ENCODE measurements at regions not wholly inside any gene's neighbourhood (a gene's known extent, or its start where the extent isn't known, plus 50 kb on each side); places are given as distances from the start of the nearest gene placed in this dataset.

- H3K27ac Mint-ChIP-seq, result no peak overlapping the region
- H3K4me1 Mint-ChIP-seq (ENCODE audit: low read depth), result no peaks in the 10 kb centered on the region
- no peak overlapping the region for H3K4me3 Mint-ChIP-seq
- H3K36me3 Mint-ChIP-seq (ENCODE audit: low read depth), result no peaks in the 10 kb centered on the region
- H3K9me3 Mint-ChIP-seq, result peaks cover 4% of the 10 kb centered on the region
- peaks cover 26% of the 10 kb centered on the region for H3K27me3 Mint-ChIP-seq
These were observed 287.1 kb upstream of the MGAT5 start for GRCh38 chr2:133966720-133967304.

DNA sequence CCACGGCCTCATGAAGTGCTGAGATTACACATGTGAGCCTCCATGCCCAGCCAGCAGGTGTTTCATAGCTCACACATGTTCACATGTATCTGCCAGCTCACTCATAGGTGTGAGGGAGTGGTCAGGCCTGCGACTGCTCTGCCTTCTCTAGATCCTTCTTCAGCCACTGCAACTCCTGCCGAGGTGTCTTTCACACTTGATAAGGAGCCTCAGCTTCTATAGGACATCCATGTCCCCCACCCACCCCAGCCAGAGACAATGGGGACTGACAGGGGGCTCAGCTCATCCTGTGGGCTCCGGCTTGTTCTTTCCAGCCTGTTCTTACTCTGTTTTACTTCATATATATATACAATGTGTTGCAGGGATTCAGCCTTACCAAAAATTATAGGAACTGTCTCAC is 286.5 kb upstream of the MGAT5 start:
- no peak overlapping the region for H3K4me3 Mint-ChIP-seq
- peaks cover 4% of the 10 kb centered on the region for H3K9me3 Mint-ChIP-seq
- peaks cover 27% of the 10 kb centered on the region for H3K27me3 Mint-ChIP-seq
- H3K36me3 Mint-ChIP-seq (ENCODE audit: low read depth), result no peaks in the 10 kb centered on the region
- no peaks in the 10 kb centered on the region for H3K4me1 Mint-ChIP-seq (ENCODE audit: low read depth)
- no peak overlapping the region for H3K27ac Mint-ChIP-seq

- H3K4me3 Mint-ChIP-seq, result no peak overlapping the region
- H3K36me3 Mint-ChIP-seq (ENCODE audit: low read depth), result no peaks in the 10 kb centered on the region
- H3K27me3 Mint-ChIP-seq, result peaks cover 19% of the 10 kb centered on the region
- H3K27ac Mint-ChIP-seq, result no peak overlapping the region
- H3K4me1 Mint-ChIP-seq (ENCODE audit: low read depth), result no peaks in the 10 kb centered on the region
- no peaks in the 10 kb centered on the region for H3K9me3 Mint-ChIP-seq
These were observed 285.4 kb upstream of the MGAT5 start for GRCh38 chr2:133968446-133968845.

DNA sequence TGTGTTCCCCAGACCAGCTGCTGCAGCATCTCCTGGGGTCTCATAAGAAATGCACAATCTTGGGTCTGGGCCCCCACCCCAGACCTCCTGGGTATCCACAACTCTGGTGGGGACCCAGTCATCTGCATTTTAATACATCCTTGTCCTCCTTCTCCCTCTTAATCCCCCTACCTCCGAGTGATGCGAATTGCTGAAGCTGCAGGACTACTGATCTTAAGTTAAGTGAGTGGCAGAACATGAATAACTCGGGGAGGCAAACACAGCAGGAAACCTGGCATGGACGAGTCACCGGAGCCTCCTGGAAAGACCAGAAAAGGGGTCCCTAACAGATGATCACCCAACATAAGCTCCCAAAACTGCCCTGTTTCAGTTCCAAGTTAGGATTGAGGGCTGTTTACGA is 283.2 kb upstream of the MGAT5 start:
- Mint-ChIP-seq H3K27ac (no peak overlapping the region), H3K36me3 (ENCODE audit: low read depth) (no peaks in the 10 kb centered on the region), H3K4me3 (no peak overlapping the region), H3K4me1 (ENCODE audit: low read depth) (no peaks in the 10 kb centered on the region), H3K27me3 (peaks cover 14% of the 10 kb centered on the region), H3K9me3 (no peaks in the 10 kb centered on the region)

GRCh38 chr2:133972297-133972696 is 281.6 kb upstream of the MGAT5 start:
- H3K4me1 Mint-ChIP-seq (ENCODE audit: low read depth), result no peaks in the 10 kb centered on the region
- H3K36me3 Mint-ChIP-seq (ENCODE audit: low read depth), result no peaks in the 10 kb centered on the region
- no peak overlapping the region for H3K27ac Mint-ChIP-seq
- no peaks in the 10 kb centered on the region for H3K9me3 Mint-ChIP-seq
- H3K4me3 Mint-ChIP-seq, result no peak overlapping the region
- H3K27me3 Mint-ChIP-seq, result peaks cover 14% of the 10 kb centered on the region

- H3K27ac Mint-ChIP-seq, result no peak overlapping the region
- no peak overlapping the region for H3K4me3 Mint-ChIP-seq
These were observed 281.1 kb upstream of the MGAT5 start for GRCh38 chr2:133972786-133973185.

GRCh38 chr2:133974353-133974752 is 279.5 kb upstream of the MGAT5 start:
- Mint-ChIP-seq H3K9me3 (no peaks in the 10 kb centered on the region), H3K27ac (no peak overlapping the region), H3K27me3 (peaks cover 14% of the 10 kb centered on the region), H3K36me3 (ENCODE audit: low read depth) (no peaks in the 10 kb centered on the region), H3K4me3 (no peak overlapping the region), H3K4me1 (ENCODE audit: low read depth) (no peaks in the 10 kb centered on the region)

More at GRCh38 chr2:133972786-133973185, 281.1 kb upstream of the MGAT5 start:
- Mint-ChIP-seq H3K4me1 (ENCODE audit: low read depth) (no peaks in the 10 kb centered on the region), H3K27me3 (peaks cover 14% of the 10 kb centered on the region), H3K36me3 (ENCODE audit: low read depth) (no peaks in the 10 kb centered on the region), H3K9me3 (no peaks in the 10 kb centered on the region)

- no peak overlapping the region for H3K4me3 Mint-ChIP-seq
These were observed 278.7 kb upstream of the MGAT5 start for GRCh38 chr2:133975135-133975534.

GRCh38 chr2:133975676-133976428 is 278.0 kb upstream of the MGAT5 start:
- H3K27me3 Mint-ChIP-seq, result peaks cover 9% of the 10 kb centered on the region
- no peak overlapping the region for H3K27ac Mint-ChIP-seq
- H3K4me3 Mint-ChIP-seq, result no peak overlapping the region
- H3K36me3 Mint-ChIP-seq (ENCODE audit: low read depth), result no peaks in the 10 kb centered on the region
- H3K9me3 Mint-ChIP-seq, result no peaks in the 10 kb centered on the region
- no peaks in the 10 kb centered on the region for H3K4me1 Mint-ChIP-seq (ENCODE audit: low read depth)

More at GRCh38 chr2:133975135-133975534, 278.7 kb upstream of the MGAT5 start:
- H3K4me1 Mint-ChIP-seq (ENCODE audit: low read depth), result no peaks in the 10 kb centered on the region
- H3K27me3 Mint-ChIP-seq, result peaks cover 11% of the 10 kb centered on the region
- no peaks in the 10 kb centered on the region for H3K9me3 Mint-ChIP-seq
- no peak overlapping the region for H3K27ac Mint-ChIP-seq
- H3K36me3 Mint-ChIP-seq (ENCODE audit: low read depth), result no peaks in the 10 kb centered on the region

- Mint-ChIP-seq H3K4me1 (ENCODE audit: low read depth) (no peaks in the 10 kb centered on the region), H3K36me3 (ENCODE audit: low read depth) (no peaks in the 10 kb centered on the region), H3K27me3 (peaks cover 6% of the 10 kb centered on the region), H3K4me3 (no peak overlapping the region), H3K27ac (no peak overlapping the region), H3K9me3 (no peaks in the 10 kb centered on the region)
These were observed 277.2 kb upstream of the MGAT5 start for GRCh38 chr2:133976659-133977058.

- Mint-ChIP-seq H3K27me3 (no peaks in the 10 kb centered on the region), H3K9me3 (no peaks in the 10 kb centered on the region), H3K4me3 (no peak overlapping the region), H3K4me1 (ENCODE audit: low read depth) (no peaks in the 10 kb centered on the region), H3K27ac (no peak overlapping the region), H3K36me3 (ENCODE audit: low read depth) (no peaks in the 10 kb centered on the region)
These were observed 276.5 kb upstream of the MGAT5 start for GRCh38 chr2:133977405-133977804.

GRCh38 chr2:133982256-133982655 is 271.6 kb upstream of the MGAT5 start:
- Mint-ChIP-seq H3K9me3 (no peaks in the 10 kb centered on the region), H3K4me1 (ENCODE audit: low read depth) (no peaks in the 10 kb centered on the region), H3K36me3 (ENCODE audit: low read depth) (no peaks in the 10 kb centered on the region), H3K27me3 (no peaks in the 10 kb centered on the region), H3K27ac (no peak overlapping the region), H3K4me3 (no peak overlapping the region)

DNA sequence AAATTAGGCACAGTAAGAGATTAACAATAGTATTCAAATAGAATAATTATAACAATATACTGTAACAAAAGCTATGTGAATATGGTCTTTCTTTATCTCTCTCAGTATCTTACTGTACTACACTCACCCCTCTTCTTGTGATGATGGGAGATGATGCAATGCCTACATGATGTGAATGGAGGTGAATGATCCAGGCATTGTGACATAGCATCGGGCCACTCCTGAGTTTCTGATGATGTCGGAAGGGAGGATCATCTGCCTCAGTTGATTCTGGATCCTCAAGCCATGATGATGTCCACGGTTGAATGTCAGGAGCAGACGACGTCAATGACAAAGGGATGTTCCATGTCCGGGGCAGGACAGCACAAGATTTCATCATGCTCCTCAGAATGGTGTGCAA is 268.3 kb upstream of the MGAT5 start:
- peaks cover 14% of the 10 kb centered on the region for H3K27me3 Mint-ChIP-seq
- H3K4me1 Mint-ChIP-seq (ENCODE audit: low read depth), result no peaks in the 10 kb centered on the region
- H3K27ac Mint-ChIP-seq, result no peak overlapping the region
- no peak overlapping the region for H3K4me3 Mint-ChIP-seq
- H3K9me3 Mint-ChIP-seq, result no peaks in the 10 kb centered on the region
- no peaks in the 10 kb centered on the region for H3K36me3 Mint-ChIP-seq (ENCODE audit: low read depth)

DNA sequence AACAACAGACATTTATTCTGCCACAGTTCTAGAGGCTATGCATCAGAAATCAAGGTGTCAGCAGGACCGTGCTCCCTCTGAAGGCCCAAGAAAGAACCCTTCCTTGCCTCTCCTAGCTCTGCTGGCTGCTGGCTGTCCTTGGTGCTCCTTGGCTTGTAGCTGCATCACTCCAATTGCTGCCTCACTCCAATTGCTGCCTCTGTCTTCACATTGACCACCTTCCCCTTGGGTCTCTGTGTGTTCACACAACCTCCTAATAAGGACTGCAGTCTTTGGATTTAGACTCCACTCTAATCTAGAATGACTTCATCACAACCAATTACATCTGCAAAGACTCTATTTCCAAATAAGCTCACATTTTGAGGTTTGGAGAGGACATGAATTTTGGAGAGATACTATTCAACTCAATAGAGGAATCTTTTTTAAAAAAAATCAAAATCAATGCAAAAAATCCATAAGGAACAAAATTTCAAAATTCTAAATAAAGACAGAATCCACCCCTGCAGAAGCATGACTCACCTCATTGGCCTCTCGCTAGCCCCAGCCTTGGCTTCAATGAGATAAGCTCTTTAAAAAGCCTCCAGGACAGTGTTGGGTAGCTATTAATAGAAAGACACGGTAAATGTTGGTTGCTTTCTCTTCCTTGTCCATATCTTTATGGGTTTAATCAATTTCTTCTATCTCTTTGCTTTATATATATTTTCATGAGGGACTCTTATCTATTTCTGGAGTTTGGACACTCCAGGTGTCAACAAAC is 267.6 kb upstream of the MGAT5 start:
- Mint-ChIP-seq H3K27ac (no peak overlapping the region), H3K9me3 (no peaks in the 10 kb centered on the region), H3K4me3 (no peak overlapping the region), H3K27me3 (peaks cover 16% of the 10 kb centered on the region), H3K36me3 (ENCODE audit: low read depth) (no peaks in the 10 kb centered on the region), H3K4me1 (ENCODE audit: low read depth) (no peaks in the 10 kb centered on the region)
